Kidney (tissue), 13 donors: ENCODE measurements at regions not wholly inside any gene's neighbourhood (a gene's known extent, or its start where the extent isn't known, plus 50 kb on each side); places are given as distances from the start of the nearest gene placed in this dataset.

Experiments used
- DNase-seq, 5 donors: peaks; one replicate each; pipeline ENCODE4 v3.0.0-alpha.2; 2013 to 2020
- FAIRE-seq: peaks from 2 replicates; lab custom pipeline; 2012; peaks lifted over from hg19 to GRCh38; lab: Jason Lieb, UNC
- H3K27ac ChIP-seq, 2 donors: one replicate each; pipeline ENCODE4 v1.7.0; 2013; ENCODE audit warnings: low read depth in 2 of 2, low read length in 2 of 2, inconsistent platforms in 1 of 2
- H3K27me3 ChIP-seq: one replicate; pipeline ENCODE4 v1.7.1; 2013; ENCODE audit warnings: low read length, inconsistent platforms; ENCODE audit not compliant: control insufficient read depth, insufficient read depth
- H3K36me3 ChIP-seq, 3 donors: one replicate each; pipeline versions ENCODE4 v1.7.0 to v1.7.1; 2013; ENCODE audit warnings: low read length in 3 of 3, control low read depth in 1 of 3, inconsistent platforms in 1 of 3; ENCODE audit not compliant: insufficient read depth in 3 of 3, control insufficient read depth in 2 of 3
- H3K4me1 ChIP-seq, 3 donors: one replicate each; pipeline versions ENCODE4 v1.7.0 to v1.7.1; 2013; ENCODE audit warnings: low read length in 3 of 3, inconsistent platforms in 1 of 3, low read depth in 1 of 3; ENCODE audit not compliant: control insufficient read depth in 2 of 3, insufficient read depth in 2 of 3
- H3K4me3 ChIP-seq, 3 donors: one replicate each; pipeline versions ENCODE4 v1.7.0 to v1.8.1; 2013; ENCODE audit warnings: low read length in 3 of 3, control low read depth in 1 of 3, inconsistent platforms in 1 of 3
- H3K9ac ChIP-seq, 3 donors: one replicate each; pipeline versions ENCODE4 v1.7.0 to v1.7.1; 2013; ENCODE audit warnings: low read length in 3 of 3, control low read depth in 1 of 3, inconsistent platforms in 1 of 3
- H3K9me3 ChIP-seq, 3 donors: one replicate each; pipeline versions ENCODE4 v1.7.0 to v1.7.1; 2013; ENCODE audit warnings: low read length in 3 of 3, control low read depth in 1 of 3, inconsistent platforms in 1 of 3; ENCODE audit not compliant: control insufficient read depth in 2 of 3, insufficient read depth in 1 of 3
- CTCF ChIP-seq: IDR thresholded peaks from 3 replicates; pipeline ENCODE4 v1.5.1; 2012; ENCODE audit warnings: mild to moderate bottlenecking, moderate library complexity, borderline replicate concordance; ENCODE audit not compliant: insufficient read depth; ENCODE audit errors: extremely low read depth
- intact Hi-C: fragments of 100-400 bp; cut with DNase I; formaldehyde crosslinking; loops from one replicate; pipeline ENCODE4 v1.11.1; 2022
- donor health status: control.
- donor health status: control.
- donor health status: control.
- donor health status: control.
- donor health status: control.
- donor health status: DM: yes; HTN: yes; CAD: no.
- donor health status: Normal renal cell carcinoma (clear cell type).

GRCh38 chr5:44613936-44614335 is 194.8 kb upstream of the MRPS30 start:
- no peaks in the 10 kb centered on the region for H3K4me1 ChIP-seq
- H3K4me3 ChIP-seq: no peak overlapping the region
- TF ChIP-seq CTCF: no peak
- no peaks in the 10 kb centered on the region for H3K36me3 ChIP-seq
- DNase-seq (no peak), FAIRE-seq (no peak)
- no peaks in the 10 kb centered on the region for H3K9me3 ChIP-seq
- no peak overlapping the region for H3K27ac ChIP-seq
- no peak overlapping the region for H3K9ac ChIP-seq
- intact Hi-C loops: no loop called here
- H3K27me3 ChIP-seq: no peaks in the 10 kb centered on the region

- no peaks in the 10 kb centered on the region for H3K9me3 ChIP-seq
- no peaks in the 10 kb centered on the region for H3K27me3 ChIP-seq
- no peaks in the 10 kb centered on the region for H3K4me1 ChIP-seq
- no peak overlapping the region for H3K4me3 ChIP-seq
- H3K36me3 ChIP-seq: no peaks in the 10 kb centered on the region
- no peak for TF ChIP-seq CTCF
- FAIRE-seq (no peak), DNase-seq (no peak)
- H3K27ac ChIP-seq: no peak overlapping the region
- no peak overlapping the region for H3K9ac ChIP-seq
- intact Hi-C loops: no loop called here
These were observed 202.8 kb upstream of the MRPS30 start for GRCh38 chr5:44605926-44606325.

GRCh38 chr5:44603496-44604272 is 205.1 kb upstream of the MRPS30 start:
- no peaks in the 10 kb centered on the region for H3K36me3 ChIP-seq
- H3K27ac ChIP-seq: no peak overlapping the region
- no peak for TF ChIP-seq CTCF
- H3K27me3 ChIP-seq: no peaks in the 10 kb centered on the region
- no peaks in the 10 kb centered on the region for H3K4me1 ChIP-seq
- H3K9me3 ChIP-seq: no peaks in the 10 kb centered on the region
- intact Hi-C loops: no loop called here
- FAIRE-seq (no peak), DNase-seq (no peak)
- H3K9ac ChIP-seq: no peak overlapping the region
- H3K4me3 ChIP-seq: no peak overlapping the region

- intact Hi-C loops: no loop called here
- Histone ChIP-seq H3K9me3 (no peaks in the 10 kb centered on the region), H3K4me3 (no peak overlapping the region), H3K27me3 (no peaks in the 10 kb centered on the region), H3K9ac (no peak overlapping the region), H3K27ac (no peak overlapping the region), H3K4me1 (no peaks in the 10 kb centered on the region), H3K36me3 (no peaks in the 10 kb centered on the region)
- no peak for TF ChIP-seq CTCF
- FAIRE-seq (no peak), DNase-seq (no peak)
These were observed 185.5 kb upstream of the FGF10 start for GRCh38 chr5:44574678-44575077.
